Fibroblast of pulmonary artery (primary cell): ENCODE measurements at regions not wholly inside any gene's neighbourhood (a gene's known extent, or its start where the extent isn't known, plus 50 kb on each side); places are given as distances from the start of the nearest gene placed in this dataset.

Experiments
- DNase-seq: peaks from one replicate; pipeline ENCODE4 v3.0.0-alpha.2; 2010; ENCODE audit warnings: low read depth
- H3K4me3 ChIP-seq: replicated peaks from 2 replicates; pipeline ENCODE4 v1.5.1; 2011; ENCODE audit warnings: low read depth, mild to moderate bottlenecking, control low read depth, low read length, moderate library complexity
- CTCF ChIP-seq: IDR thresholded peaks from 2 replicates; pipeline ENCODE4 v1.5.1; 2011; ENCODE audit warnings: mild to moderate bottlenecking, control low read depth, low read length, inconsistent platforms; ENCODE audit errors: missing control alignments

DNA sequence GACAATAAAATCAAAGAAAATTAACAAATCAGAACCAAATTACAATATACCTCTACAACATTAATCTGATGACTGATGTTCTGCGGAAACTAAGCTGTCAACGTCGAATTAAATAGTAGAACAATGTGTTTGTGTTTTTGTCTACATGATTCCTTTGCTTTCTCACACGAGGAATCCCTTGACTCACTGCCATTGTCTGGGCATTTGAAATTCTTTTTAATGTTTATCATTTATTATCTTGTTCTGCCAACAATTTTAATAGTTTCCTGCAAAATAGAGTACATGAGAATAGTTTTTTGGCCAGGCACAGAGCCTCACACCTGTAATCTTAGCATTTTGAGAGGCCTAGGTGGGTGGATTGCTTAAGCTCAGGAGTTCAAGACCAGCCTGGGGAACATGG lies 76.6 kb upstream of the KRAS start:
- no peak for TF ChIP-seq CTCF
- H3K4me3 ChIP-seq: no peak overlapping the region
- no peak for DNase-seq

- no peak overlapping the region for H3K4me3 ChIP-seq
- no peak for TF ChIP-seq CTCF
- no peak for DNase-seq
Observed at GRCh38 chr12:25326326-25326725, 75.6 kb upstream of the KRAS start.

DNA sequence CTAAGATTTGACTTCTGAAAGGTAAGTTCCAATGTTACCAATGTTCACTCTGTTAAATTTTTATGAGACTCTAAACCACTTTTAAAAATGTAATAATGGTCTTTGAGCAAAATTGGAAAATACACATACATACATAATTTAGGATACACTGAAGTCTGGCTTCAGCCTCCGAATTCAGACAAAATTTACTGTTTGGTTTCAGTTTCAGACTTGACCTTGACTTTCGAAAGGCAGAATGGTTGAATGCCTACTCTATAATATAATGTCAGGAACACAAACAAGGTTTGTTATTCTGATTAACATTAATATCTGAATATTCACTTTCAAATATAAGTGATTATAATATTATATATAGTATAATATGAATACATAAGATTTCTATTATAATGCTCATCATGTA lies 74.1 kb upstream of the KRAS start:
- no peak overlapping the region for H3K4me3 ChIP-seq
- no peak for DNase-seq
- TF ChIP-seq CTCF: no peak

GRCh38 chr12:25323581-25323982 lies 72.9 kb upstream of the KRAS start:
- DNase-seq: peak; percentile 48
- H3K4me3 ChIP-seq: no peak overlapping the region

DNA sequence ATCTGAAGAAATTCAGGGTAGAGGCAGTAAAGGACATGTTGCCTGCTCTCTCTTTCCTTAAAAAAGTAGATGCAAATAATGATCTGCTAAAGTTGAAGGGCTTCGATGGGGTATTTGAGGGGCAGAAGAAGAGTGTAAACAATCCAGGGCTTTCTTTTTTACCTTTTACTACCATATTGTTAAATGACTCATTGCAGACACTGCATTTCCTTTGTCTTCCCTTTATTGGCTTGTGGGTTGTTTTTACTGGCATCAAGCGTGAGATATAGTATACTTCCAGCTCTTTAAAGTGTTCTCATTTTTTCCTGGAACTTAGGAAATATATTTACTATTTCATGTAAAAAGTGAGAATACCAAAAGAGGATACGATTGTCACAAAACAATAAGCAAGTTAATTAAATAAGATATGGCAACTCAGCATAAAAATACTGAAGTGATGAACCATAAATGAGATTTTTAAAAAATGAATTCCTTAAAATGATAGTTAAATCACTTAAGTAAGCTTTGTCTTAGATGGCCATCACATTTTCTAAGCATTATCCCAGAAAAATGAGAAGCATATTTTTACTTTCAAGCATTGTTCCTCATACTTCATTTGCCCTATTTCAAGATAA lies 72.3 kb upstream of the KRAS start:
- no peak overlapping the region for H3K4me3 ChIP-seq
- no peak for TF ChIP-seq CTCF
- peak; percentile 72 for DNase-seq

More at GRCh38 chr12:25323581-25323982, 72.9 kb upstream of the KRAS start:
- no peak for TF ChIP-seq CTCF

DNA sequence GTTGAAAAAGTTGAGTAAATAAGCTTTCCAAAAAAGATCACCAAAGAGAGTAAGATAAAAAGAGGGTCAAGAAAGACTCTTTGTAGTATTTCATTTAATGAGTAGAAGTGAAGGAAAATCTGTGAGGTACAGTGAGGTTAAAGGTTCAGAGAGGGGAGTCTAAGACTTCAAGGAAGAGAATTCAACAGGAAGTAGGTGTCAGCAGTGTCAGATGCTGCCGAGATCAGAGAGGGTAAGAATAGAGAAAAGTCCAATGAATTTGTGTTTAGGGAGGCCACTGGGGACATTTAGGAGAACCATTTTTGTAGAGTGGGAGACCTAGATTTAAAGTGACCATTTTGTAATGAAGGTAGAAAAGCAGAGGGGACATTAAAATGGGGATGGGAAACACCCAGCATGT lies 71.6 kb upstream of the KRAS start:
- no peak overlapping the region for H3K4me3 ChIP-seq
- DNase-seq: no peak
- TF ChIP-seq CTCF: no peak

- no peak for TF ChIP-seq CTCF
Observed at GRCh38 chr12:25321772-25322171, 71.0 kb upstream of the KRAS start.

More at GRCh38 chr12:25321772-25322171, 71.0 kb upstream of the KRAS start:
- no peak overlapping the region for H3K4me3 ChIP-seq
- no peak for DNase-seq
